Ovary (tissue), 3 donors: ENCODE measurements at regions not wholly inside any gene's neighbourhood (a gene's known extent, or its start where the extent isn't known, plus 50 kb on each side); places are given as distances from the start of the nearest gene placed in this dataset.

ENCODE experiments used
- POLR2A ChIP-seq: fragments of 450-650 bp; IDR thresholded peaks from one replicate; pipeline ENCODE4 v1.6.1; 2017; ENCODE audit warnings: antibody characterized with exemption, mild to moderate bottlenecking, moderate library complexity
- TF ChIP-seq, protein P1 (sequence below), 3 donors: fragments of 450-650 bp in 2 of 3; fragments of 200-600 bp in 1 of 3; IDR thresholded peaks; one replicate each; pipeline versions ENCODE4 v1.5.1 to v1.8.0; 2016 to 2022; ENCODE audit warnings: antibody characterized with exemption in 3 of 3, mild to moderate bottlenecking in 1 of 3
- donor health status: DM: no; HTN: no; CAD: no.

DNA sequence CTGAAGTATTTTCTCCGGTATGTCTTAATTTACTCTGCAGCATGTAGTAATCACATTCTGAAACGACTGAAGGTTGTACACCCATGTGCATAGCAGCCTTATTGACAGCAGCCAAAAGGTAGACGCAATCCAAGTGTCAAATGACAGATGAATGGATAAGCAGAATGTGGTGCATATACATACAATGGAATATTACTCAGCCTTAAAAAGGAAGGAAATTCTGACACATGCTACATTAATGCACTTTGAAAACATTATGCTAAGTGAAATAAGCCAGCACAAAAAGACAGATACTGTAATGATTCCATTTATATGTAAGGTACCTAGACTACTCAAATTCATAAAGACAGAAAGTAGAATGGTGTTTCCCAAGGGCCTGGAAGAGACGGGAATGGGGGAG lies 88.0 kb upstream of the EFEMP1 start:
- TF ChIP-seq POLR2A, result no peak
- TF ChIP-seq, protein P1, sequence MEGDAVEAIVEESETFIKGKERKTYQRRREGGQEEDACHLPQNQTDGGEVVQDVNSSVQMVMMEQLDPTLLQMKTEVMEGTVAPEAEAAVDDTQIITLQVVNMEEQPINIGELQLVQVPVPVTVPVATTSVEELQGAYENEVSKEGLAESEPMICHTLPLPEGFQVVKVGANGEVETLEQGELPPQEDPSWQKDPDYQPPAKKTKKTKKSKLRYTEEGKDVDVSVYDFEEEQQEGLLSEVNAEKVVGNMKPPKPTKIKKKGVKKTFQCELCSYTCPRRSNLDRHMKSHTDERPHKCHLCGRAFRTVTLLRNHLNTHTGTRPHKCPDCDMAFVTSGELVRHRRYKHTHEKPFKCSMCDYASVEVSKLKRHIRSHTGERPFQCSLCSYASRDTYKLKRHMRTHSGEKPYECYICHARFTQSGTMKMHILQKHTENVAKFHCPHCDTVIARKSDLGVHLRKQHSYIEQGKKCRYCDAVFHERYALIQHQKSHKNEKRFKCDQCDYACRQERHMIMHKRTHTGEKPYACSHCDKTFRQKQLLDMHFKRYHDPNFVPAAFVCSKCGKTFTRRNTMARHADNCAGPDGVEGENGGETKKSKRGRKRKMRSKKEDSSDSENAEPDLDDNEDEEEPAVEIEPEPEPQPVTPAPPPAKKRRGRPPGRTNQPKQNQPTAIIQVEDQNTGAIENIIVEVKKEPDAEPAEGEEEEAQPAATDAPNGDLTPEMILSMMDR (IDR thresholded peaks at IDR 0.05), result no peak
